ENCODE measurements at regions not wholly inside any gene's neighbourhood (a gene's known extent, or its start where the extent isn't known, plus 50 kb on each side); places are given as distances from the start of the nearest gene placed in this dataset.

GRCh38 chr7:46850563-46851330, 731.2 kb downstream of the TNS3 start:
- no peaks in the 10 kb centered on the region for H3K36me3 ChIP-seq
- 93 to 94% methylated on average over 10 of the region's 10 CpGs for WGBS, 2 donors

GRCh38 chr7:46848944-46849343, 733.0 kb downstream of the TNS3 start:
- Histone ChIP-seq H3K36me3 (no peaks in the 10 kb centered on the region), H3K4me1 (peaks cover 0 to 4% (median 0%) of the 10 kb centered on the region in 4 donors), H3K9me3 (no peaks in the 10 kb centered on the region), H3K27ac (no peak overlapping the region), H3K4me3 (no peak overlapping the region), H3K27me3 (no peaks in the 10 kb centered on the region)
- DNase-seq (ENCODE audit: low spot score in 2 of 2) = no peak
- 71 to 83% methylated on average over 2 of the region's 2 CpGs for WGBS, 2 donors
- TF ChIP-seq EP300 (IDR thresholded peaks at IDR 0.05) = no peak

More at GRCh38 chr7:46850563-46851330, 731.2 kb downstream of the TNS3 start:
- no peak for DNase-seq (ENCODE audit: low spot score in 2 of 2)
- peaks cover 0 to 15% (median 0%) of the 10 kb centered on the region in 4 donors for H3K4me1 ChIP-seq
- H3K27me3 ChIP-seq = no peaks in the 10 kb centered on the region
- no peak overlapping the region for H3K27ac ChIP-seq
- H3K9me3 ChIP-seq = no peaks in the 10 kb centered on the region
- no peak for TF ChIP-seq EP300 (IDR thresholded peaks at IDR 0.05)
- TF ChIP-seq, protein P1, sequence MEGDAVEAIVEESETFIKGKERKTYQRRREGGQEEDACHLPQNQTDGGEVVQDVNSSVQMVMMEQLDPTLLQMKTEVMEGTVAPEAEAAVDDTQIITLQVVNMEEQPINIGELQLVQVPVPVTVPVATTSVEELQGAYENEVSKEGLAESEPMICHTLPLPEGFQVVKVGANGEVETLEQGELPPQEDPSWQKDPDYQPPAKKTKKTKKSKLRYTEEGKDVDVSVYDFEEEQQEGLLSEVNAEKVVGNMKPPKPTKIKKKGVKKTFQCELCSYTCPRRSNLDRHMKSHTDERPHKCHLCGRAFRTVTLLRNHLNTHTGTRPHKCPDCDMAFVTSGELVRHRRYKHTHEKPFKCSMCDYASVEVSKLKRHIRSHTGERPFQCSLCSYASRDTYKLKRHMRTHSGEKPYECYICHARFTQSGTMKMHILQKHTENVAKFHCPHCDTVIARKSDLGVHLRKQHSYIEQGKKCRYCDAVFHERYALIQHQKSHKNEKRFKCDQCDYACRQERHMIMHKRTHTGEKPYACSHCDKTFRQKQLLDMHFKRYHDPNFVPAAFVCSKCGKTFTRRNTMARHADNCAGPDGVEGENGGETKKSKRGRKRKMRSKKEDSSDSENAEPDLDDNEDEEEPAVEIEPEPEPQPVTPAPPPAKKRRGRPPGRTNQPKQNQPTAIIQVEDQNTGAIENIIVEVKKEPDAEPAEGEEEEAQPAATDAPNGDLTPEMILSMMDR (IDR thresholded peaks at IDR 0.05) = no peak
- no peak for TF ChIP-seq POLR2A (IDR thresholded peaks at IDR 0.05)
- no peak overlapping the region for H3K4me3 ChIP-seq

DNA sequence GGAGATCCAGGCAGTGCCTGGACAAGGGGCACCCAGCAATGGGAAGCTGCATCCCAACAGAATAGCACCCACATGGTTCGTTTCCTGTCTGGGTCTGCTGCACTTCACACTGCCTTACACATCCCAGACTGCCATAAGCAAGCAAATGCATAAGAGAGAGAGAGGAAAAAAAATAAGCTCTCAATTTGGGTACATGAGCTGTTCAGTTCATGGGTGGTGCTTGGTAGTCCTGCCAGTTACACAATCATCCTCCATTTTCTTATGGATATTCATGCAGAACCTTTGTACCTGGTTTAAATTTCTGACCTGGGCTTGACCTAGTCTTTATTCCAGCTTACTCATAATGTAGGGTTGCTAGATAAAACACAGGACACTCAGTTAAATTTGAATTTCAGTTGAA, 733.6 kb downstream of the TNS3 start:
- no peak overlapping the region for H3K4me3 ChIP-seq
- H3K27ac ChIP-seq = no peak overlapping the region
- no peaks in the 10 kb centered on the region for H3K27me3 ChIP-seq
- no peaks in the 10 kb centered on the region for H3K4me1 ChIP-seq
- no peaks in the 10 kb centered on the region for H3K36me3 ChIP-seq
- 94 to 100% methylated on average over 1 of the region's 1 CpG for WGBS, 2 donors
- H3K9me3 ChIP-seq = no peaks in the 10 kb centered on the region
- no peak for DNase-seq (ENCODE audit: low spot score in 2 of 2)
- TF ChIP-seq POLR2A (IDR thresholded peaks at IDR 0.05) = no peak
- no peak for TF ChIP-seq EP300 (IDR thresholded peaks at IDR 0.05)
- TF ChIP-seq, protein P1 (IDR thresholded peaks at IDR 0.05) = no peak

DNA sequence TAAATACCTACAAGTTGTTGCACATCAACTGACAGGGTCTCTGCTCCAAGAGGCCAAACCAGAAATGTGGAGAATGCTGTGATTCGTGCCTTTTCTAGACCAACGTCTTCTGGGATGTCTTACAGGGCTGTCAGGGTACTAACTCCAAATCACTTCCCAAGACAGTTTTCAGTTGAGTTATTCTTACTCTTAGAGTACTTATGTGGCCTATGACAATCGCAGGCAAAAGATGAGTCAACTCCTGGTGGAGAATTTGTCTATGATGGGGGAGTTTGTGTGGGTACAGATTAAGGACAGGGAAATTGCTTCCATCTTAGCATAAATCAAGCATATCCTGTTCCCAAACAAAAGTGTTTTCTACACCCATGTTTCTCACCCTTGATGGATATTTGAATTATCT, 734.8 kb downstream of the TNS3 start:
- Histone ChIP-seq H3K27me3 (no peaks in the 10 kb centered on the region), H3K4me3 (no peak overlapping the region), H3K27ac (no peak overlapping the region), H3K4me1 (no peaks in the 10 kb centered on the region), H3K36me3 (no peaks in the 10 kb centered on the region), H3K9me3 (no peaks in the 10 kb centered on the region)
- 88 to 93% methylated on average over 3 of the region's 3 CpGs for WGBS, 2 donors
- TF ChIP-seq, protein P1 (IDR thresholded peaks at IDR 0.05) = no peak
- no peak for TF ChIP-seq POLR2A (IDR thresholded peaks at IDR 0.05)
- no peak for TF ChIP-seq EP300 (IDR thresholded peaks at IDR 0.05)
- no peak for DNase-seq (ENCODE audit: low spot score in 2 of 2)

DNA sequence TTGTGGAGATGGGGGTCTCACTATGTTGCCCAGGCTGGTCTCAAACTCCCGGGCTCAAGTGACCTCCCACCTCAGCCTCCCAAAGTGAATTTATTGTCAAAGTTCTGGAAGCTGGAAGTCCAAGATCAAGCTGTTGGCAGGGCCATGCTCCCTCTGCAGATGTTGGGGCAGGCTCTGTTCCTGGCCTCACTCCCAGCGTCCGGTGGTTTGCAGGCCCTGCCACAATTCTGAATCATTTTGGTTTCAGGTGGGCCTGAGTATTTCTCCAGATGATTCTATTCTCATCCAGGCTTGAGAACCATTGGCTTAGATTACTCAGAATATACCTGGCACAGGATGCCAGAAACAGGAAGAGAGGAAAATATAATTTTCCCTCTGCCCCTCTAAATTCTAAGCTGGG, 737.4 kb downstream of the TNS3 start:
- Histone ChIP-seq H3K4me1 (no peaks in the 10 kb centered on the region), H3K36me3 (no peaks in the 10 kb centered on the region), H3K9me3 (no peaks in the 10 kb centered on the region), H3K27me3 (no peaks in the 10 kb centered on the region), H3K27ac (no peak overlapping the region), H3K4me3 (no peak overlapping the region)
- WGBS, 2 donors = 71 to 87% methylated on average over 3 of the region's 3 CpGs
- no peak for DNase-seq (ENCODE audit: low spot score in 2 of 2)
- TF ChIP-seq POLR2A (IDR thresholded peaks at IDR 0.05) = no peak
- no peak for TF ChIP-seq EP300 (IDR thresholded peaks at IDR 0.05)
- TF ChIP-seq, protein P1 (IDR thresholded peaks at IDR 0.05) = no peak
